CD4-positive, alpha-beta T cell treated with Interleukin-4 for 1 hour (primary cell): ENCODE measurements at regions not wholly inside any gene's neighbourhood (a gene's known extent, or its start where the extent isn't known, plus 50 kb on each side); places are given as distances from the start of the nearest gene placed in this dataset.
A peak's percentile ranks its signal among the peaks of the same experiment; 100 is the strongest.

Source experiments
- DNase-seq, 2 donors: peaks; one replicate each; pipeline ENCODE4 v3.0.0-alpha.2; 2020 to 2022

GRCh38 chr9:126225611-126226609 lies 100.7 kb upstream of the MVB12B start:
- DNase-seq = no peak

- no peak for DNase-seq
Measured at GRCh38 chr9:126226991-126227936, 99.4 kb upstream of the MVB12B start.

GRCh38 chr9:126228111-126228780 lies 98.4 kb upstream of the MVB12B start:
- no peak for DNase-seq

- DNase-seq = peak; percentile 54 to 64
Measured at GRCh38 chr9:126228781-126229444, 97.7 kb upstream of the MVB12B start.

GRCh38 chr9:126229501-126229900 lies 97.1 kb upstream of the MVB12B start:
- no peak for DNase-seq

GRCh38 chr9:126230692-126231091 lies 95.9 kb upstream of the MVB12B start:
- DNase-seq = no peak

GRCh38 chr9:126232461-126232860 lies 94.2 kb upstream of the MVB12B start:
- DNase-seq = no peak

GRCh38 chr9:126233175-126233574 lies 93.5 kb upstream of the MVB12B start:
- no peak for DNase-seq

GRCh38 chr9:126233913-126234525 lies 92.6 kb upstream of the MVB12B start:
- no peak for DNase-seq

- no peak for DNase-seq
Measured at GRCh38 chr9:126234681-126235335, 91.8 kb upstream of the MVB12B start.

GRCh38 chr9:126235336-126236243 lies 91.0 kb upstream of the MVB12B start:
- DNase-seq = no peak

GRCh38 chr9:126236273-126236672 lies 90.4 kb upstream of the MVB12B start:
- DNase-seq = no peak

- DNase-seq = no peak
Measured at GRCh38 chr9:126238415-126238814, 88.2 kb upstream of the MVB12B start.

GRCh38 chr9:126239515-126239914 lies 87.1 kb upstream of the MVB12B start:
- DNase-seq = no peak

GRCh38 chr9:126240835-126241234 lies 85.8 kb upstream of the MVB12B start:
- no peak for DNase-seq

GRCh38 chr9:126248680-126249079 lies 77.9 kb upstream of the MVB12B start:
- DNase-seq = no peak

- no peak for DNase-seq
Measured at GRCh38 chr9:126261584-126262356, 64.9 kb upstream of the MVB12B start.

GRCh38 chr9:126262738-126263137 lies 63.9 kb upstream of the MVB12B start:
- no peak for DNase-seq

- no peak for DNase-seq
Measured at GRCh38 chr9:126270556-126270955, 56.1 kb upstream of the MVB12B start.
